CD4-positive, alpha-beta memory T cell (primary cell): ENCODE measurements at regions not wholly inside any gene's neighbourhood (a gene's known extent, or its start where the extent isn't known, plus 50 kb on each side); places are given as distances from the start of the nearest gene placed in this dataset.
"Not testable (repeated sequence)": the region's sequence is repeated elsewhere in the genome, so short reads cannot be mapped to it uniquely, and the experiment has no call there.

ENCODE experiments used
- CTCF ChIA-PET: fragments of 350-600 bp; sonication (Branson Sonifier 250); formaldehyde crosslinking; loops from one replicate; lab custom pipeline; 2021; ENCODE audit warnings: inconsistent platforms; ENCODE audit not compliant: partially characterized antibody; lab: Charles Lee
- POLR2A ChIA-PET: fragments of 350-600 bp; sonication (Branson Sonifier 250); formaldehyde crosslinking; loops from one replicate; lab custom pipeline; 2021; ENCODE audit not compliant: partially characterized antibody; lab: Charles Lee
- DNase-seq, 5 donors: peaks; one replicate each; pipeline versions ENCODE4 v3.0.0 to v3.0.0-alpha.2; 2020 to 2022; ENCODE audit warnings: mixed read lengths in 1 of 5
- H3K27ac ChIP-seq: one replicate; pipeline ENCODE4 v1.7.0; 2013; ENCODE audit warnings: low read depth, low read length
- H3K27me3 ChIP-seq: 2 replicates; pipeline ENCODE4 v1.7.0; 2013; ENCODE audit warnings: mild to moderate bottlenecking, low read length, moderate library complexity; ENCODE audit not compliant: insufficient read depth
- H3K36me3 ChIP-seq: 2 replicates; pipeline ENCODE4 v1.7.0; 2013; ENCODE audit warnings: mild to moderate bottlenecking, low read length, moderate library complexity; ENCODE audit not compliant: insufficient read depth
- H3K4me1 ChIP-seq: 2 replicates; pipeline ENCODE4 v1.7.0; 2013; ENCODE audit warnings: mild to moderate bottlenecking, low read length, moderate library complexity; ENCODE audit not compliant: insufficient read depth
- H3K4me3 ChIP-seq, 2 donors: one replicate each; pipeline ENCODE4 v1.7.0; 2013; ENCODE audit warnings: low read length in 2 of 2, mild to moderate bottlenecking in 1 of 2
- H3K9me3 ChIP-seq, 2 donors: one replicate each; pipeline ENCODE4 v1.7.0; 2013; ENCODE audit warnings: low read length in 2 of 2, control low read depth in 1 of 2; ENCODE audit not compliant: control insufficient read depth in 1 of 2
- H3K27ac Mint-ChIP-seq, 7 donors: one replicate each; pipeline ENCODE4 v1.8.0; 2020 to 2021; ENCODE audit warnings: mixed read lengths in 7 of 7, mild to moderate bottlenecking in 6 of 7, inconsistent platforms in 3 of 7, moderate library complexity in 3 of 7
- H3K27me3 Mint-ChIP-seq, 2 donors: one replicate each; pipeline ENCODE4 v1.8.0; 2020 to 2021; ENCODE audit warnings: mixed read lengths in 2 of 2
- H3K36me3 Mint-ChIP-seq, 2 donors: one replicate each; pipeline ENCODE4 v1.8.0; 2020 to 2021; ENCODE audit warnings: mixed read lengths in 2 of 2, inconsistent platforms in 1 of 2, mild to moderate bottlenecking in 1 of 2
- H3K4me1 Mint-ChIP-seq, 4 donors: one replicate each; pipeline ENCODE4 v1.8.0; 2020 to 2021; ENCODE audit warnings: mixed read lengths in 4 of 4, mild to moderate bottlenecking in 1 of 4
- H3K4me3 Mint-ChIP-seq, 8 donors: one replicate each; pipeline ENCODE4 v1.8.0; 2020 to 2021; ENCODE audit warnings: mixed read lengths in 8 of 8, mild to moderate bottlenecking in 7 of 8, moderate library complexity in 6 of 8, inconsistent platforms in 3 of 8
- H3K9me3 Mint-ChIP-seq, 8 donors: one replicate each; pipeline ENCODE4 v1.8.0; 2020 to 2021; ENCODE audit warnings: mixed read lengths in 8 of 8, mild to moderate bottlenecking in 5 of 8, inconsistent platforms in 3 of 8, moderate library complexity in 1 of 8
- intact Hi-C: fragments of 100-400 bp; cut with micrococcal nuclease; formaldehyde crosslinking; loops from one replicate; pipeline ENCODE4 v1.15.1; 2023

DNA sequence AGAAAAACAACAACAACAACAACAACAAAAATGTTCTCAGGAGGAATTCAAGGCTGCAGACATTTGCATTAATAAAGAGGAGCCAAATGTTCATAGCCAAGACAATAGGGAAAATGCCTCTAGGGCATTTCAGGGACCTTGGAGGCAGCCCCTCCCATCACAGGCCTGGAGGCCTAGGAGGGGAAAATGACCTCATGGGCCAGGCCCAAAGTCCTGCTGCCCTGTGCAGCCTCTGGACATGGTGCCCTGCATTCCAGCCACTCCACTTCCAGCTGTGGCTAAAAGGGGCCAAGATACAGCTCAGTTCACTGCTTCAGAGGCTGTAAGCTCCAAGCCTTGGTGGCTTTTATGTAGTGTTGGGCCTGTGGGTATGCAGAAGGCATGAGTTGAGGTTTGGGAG lies 314.5 kb downstream of the CYRIA start:
- Mint-ChIP-seq H3K9me3 (peaks cover 0 to 14% (median 8%) of the 10 kb centered on the region in 8 donors), H3K27me3 (no peaks in the 10 kb centered on the region), H3K36me3 (no peaks in the 10 kb centered on the region), H3K4me1 (no peaks in the 10 kb centered on the region), H3K27ac (no peak overlapping the region), H3K4me3 (no peak overlapping the region)
- no peak for DNase-seq
- Histone ChIP-seq H3K27me3 (no peaks in the 10 kb centered on the region), H3K9me3 (no peaks in the 10 kb centered on the region), H3K36me3 (no peaks in the 10 kb centered on the region), H3K4me3 (no peak overlapping the region), H3K4me1 (no peaks in the 10 kb centered on the region), H3K27ac (no peak overlapping the region)
- intact Hi-C loops: no loop called here
- POLR2A ChIA-PET: no interaction called here
- CTCF ChIA-PET: no interaction called here

DNA sequence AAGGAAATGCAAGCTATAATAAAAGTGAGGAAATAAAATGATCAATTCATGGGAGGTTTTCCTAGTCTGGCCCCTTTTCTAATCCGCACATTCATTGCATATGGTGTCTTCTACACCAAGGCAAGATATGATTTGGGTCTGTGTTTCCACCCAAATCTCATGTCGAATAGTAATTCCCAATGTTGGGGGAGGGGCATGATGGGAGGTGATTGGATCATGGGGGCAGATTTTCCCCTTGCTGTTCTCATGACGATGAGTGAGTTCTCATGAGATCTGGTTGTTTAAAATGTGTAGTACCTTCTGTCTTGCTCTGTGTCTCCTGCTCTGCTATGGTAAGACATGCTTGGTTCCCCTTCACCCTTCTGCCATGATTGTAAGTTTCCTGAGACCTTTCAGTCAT lies 315.4 kb downstream of the CYRIA start:
- intact Hi-C loops: no loop called here
- DNase-seq: no peak
- Mint-ChIP-seq H3K4me3 (no peak overlapping the region), H3K4me1 (no peaks in the 10 kb centered on the region), H3K27me3 (no peaks in the 10 kb centered on the region), H3K9me3 (peaks cover 0 to 12% (median 7%) of the 10 kb centered on the region in 8 donors), H3K27ac (no peak overlapping the region), H3K36me3 (no peaks in the 10 kb centered on the region)
- Histone ChIP-seq H3K27me3 (no peaks in the 10 kb centered on the region), H3K27ac (no peak overlapping the region), H3K4me3 (no peak overlapping the region), H3K4me1 (no peaks in the 10 kb centered on the region), H3K36me3 (no peaks in the 10 kb centered on the region), H3K9me3 (no peaks in the 10 kb centered on the region)
- ChIA-PET CTCF (no interaction called here), POLR2A (no interaction called here)

DNA sequence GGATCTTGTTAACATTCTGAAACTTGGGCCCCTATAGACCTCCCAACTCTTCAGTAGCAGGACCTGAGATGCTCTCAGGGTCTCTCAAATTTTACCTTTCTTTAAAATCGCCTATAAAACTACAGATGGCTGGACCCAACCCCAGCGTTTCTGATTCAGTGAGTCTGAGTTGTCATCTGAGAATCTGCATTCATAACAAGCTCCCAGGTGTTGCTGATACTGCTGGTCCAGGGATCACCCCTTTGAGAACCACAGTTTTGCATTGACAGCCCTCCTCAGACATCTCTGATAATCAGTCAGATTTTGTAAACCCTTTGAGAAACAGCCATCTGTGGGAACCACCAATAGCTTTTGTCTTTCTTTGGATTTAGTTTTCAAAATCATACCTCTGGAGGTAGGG lies 315.8 kb downstream of the CYRIA start:
- Mint-ChIP-seq H3K27me3 (no peaks in the 10 kb centered on the region), H3K36me3 (no peaks in the 10 kb centered on the region), H3K9me3 (peaks cover 0 to 12% (median 7%) of the 10 kb centered on the region in 8 donors), H3K4me3 (no peak overlapping the region), H3K27ac (no peak overlapping the region), H3K4me1 (no peaks in the 10 kb centered on the region)
- Histone ChIP-seq H3K36me3 (no peaks in the 10 kb centered on the region), H3K9me3 (no peaks in the 10 kb centered on the region), H3K4me1 (no peaks in the 10 kb centered on the region), H3K4me3 (no peak overlapping the region), H3K27me3 (no peaks in the 10 kb centered on the region), H3K27ac (no peak overlapping the region)
- POLR2A ChIA-PET: no interaction called here
- CTCF ChIA-PET: no interaction called here
- DNase-seq: no peak
- intact Hi-C loops: no loop called here

DNA sequence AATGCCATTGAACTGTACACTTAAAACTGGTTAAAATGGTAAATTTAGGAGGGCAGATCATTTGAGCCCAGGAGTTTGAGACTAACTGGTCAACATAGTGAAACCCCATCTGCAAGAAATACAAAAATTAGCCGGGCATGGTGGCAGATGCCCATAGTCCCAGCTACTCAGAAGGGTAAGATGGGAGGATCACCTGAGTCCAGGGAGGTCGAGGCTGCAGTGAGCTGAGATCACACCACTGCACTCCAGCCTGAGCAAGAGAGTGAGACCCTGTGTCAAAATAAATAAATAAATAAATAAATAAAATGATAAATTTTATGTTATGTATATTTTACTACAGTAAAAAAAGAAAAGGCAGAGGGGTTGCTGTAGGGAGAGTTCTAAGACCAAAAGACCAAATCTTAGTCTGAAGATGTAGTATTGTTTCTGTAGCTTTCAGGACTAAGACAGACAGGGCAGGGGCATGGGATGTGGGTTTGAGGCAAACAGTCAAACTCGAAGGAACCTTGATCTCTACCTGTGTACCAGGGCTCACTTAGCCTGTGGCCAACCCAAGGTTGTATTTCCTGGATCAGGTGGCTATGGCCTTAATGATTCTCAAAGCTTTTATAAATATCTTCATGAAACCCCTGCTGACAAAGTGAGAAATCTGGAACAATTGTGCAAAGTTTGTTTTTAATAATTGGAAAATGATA lies 316.7 kb downstream of the CYRIA start:
- H3K4me1 Mint-ChIP-seq: no peaks in the 10 kb centered on the region
- Histone ChIP-seq H3K4me1 (no peaks in the 10 kb centered on the region), H3K27me3 (no peaks in the 10 kb centered on the region), H3K27ac (no peak overlapping the region), H3K9me3 (no peaks in the 10 kb centered on the region), H3K36me3 (no peaks in the 10 kb centered on the region), H3K4me3 (no peak overlapping the region)
- H3K36me3 Mint-ChIP-seq: no peaks in the 10 kb centered on the region
- CTCF ChIA-PET: no interaction called here
- no peak overlapping the region for H3K27ac Mint-ChIP-seq
- H3K4me3 Mint-ChIP-seq: no peak overlapping the region
- DNase-seq: no peak
- no peaks in the 10 kb centered on the region for H3K27me3 Mint-ChIP-seq
- POLR2A ChIA-PET: no interaction called here
- intact Hi-C loops: no loop called here
- peaks cover 0 to 12% (median 7%) of the 10 kb centered on the region in 8 donors for H3K9me3 Mint-ChIP-seq

DNA sequence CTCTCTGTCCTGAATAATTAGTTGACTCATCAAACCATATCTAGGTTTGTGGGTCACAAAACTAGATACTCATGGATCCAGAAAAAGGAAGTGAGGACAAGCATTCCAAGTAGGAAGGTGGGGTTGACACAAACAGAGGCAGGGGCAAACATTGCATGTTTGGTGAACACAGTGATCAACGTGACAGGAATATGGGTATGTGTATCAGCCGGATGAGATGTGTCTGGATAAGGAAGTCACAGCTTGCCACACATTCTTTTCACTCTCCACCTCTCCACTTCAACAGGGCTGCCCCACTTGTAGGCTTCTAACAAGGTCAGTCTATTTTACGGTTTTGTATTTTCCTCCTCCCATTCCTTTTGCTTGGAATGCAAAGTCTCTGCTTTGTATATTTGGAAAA lies 319.0 kb downstream of the CYRIA start:
- no peak for DNase-seq
- H3K9me3 ChIP-seq: no peaks in the 10 kb centered on the region
- H3K27ac ChIP-seq: no peak overlapping the region
- intact Hi-C loops: no loop called here
- Mint-ChIP-seq H3K4me3 (no peak overlapping the region), H3K36me3 (no peaks in the 10 kb centered on the region), H3K4me1 (no peaks in the 10 kb centered on the region), H3K9me3 (peaks cover 0 to 11% (median 7%) of the 10 kb centered on the region in 8 donors), H3K27me3 (no peaks in the 10 kb centered on the region), H3K27ac (no peak overlapping the region)
- CTCF ChIA-PET: no interaction called here
- no peaks in the 10 kb centered on the region for H3K36me3 ChIP-seq
- H3K4me1 ChIP-seq: no peaks in the 10 kb centered on the region
- no peaks in the 10 kb centered on the region for H3K27me3 ChIP-seq
- H3K4me3 ChIP-seq: no peak overlapping the region
- POLR2A ChIA-PET: no interaction called here

DNA sequence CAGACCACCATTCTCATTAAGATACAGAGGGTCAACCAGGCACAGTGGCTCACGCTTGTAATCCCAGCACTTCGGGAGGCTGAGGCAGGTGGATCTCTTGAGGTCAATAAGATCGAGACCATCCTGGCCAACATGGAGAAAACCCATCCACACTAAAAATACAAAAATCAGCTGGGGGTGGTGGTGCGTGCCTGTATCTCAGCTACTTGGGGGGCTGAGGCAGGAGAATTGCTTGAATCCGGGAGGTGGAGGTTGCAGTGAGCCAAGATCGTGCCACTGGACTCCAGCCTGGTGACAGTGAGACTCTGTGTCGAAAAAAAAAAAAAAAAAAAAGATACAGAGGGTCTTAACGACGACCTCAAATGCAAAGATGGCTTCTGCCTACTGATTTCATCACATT lies 320.4 kb downstream of the CYRIA start:
- H3K27ac Mint-ChIP-seq, H3K4me3 ChIP-seq, intact Hi-C loops, H3K36me3 ChIP-seq, POLR2A ChIA-PET, H3K4me3 Mint-ChIP-seq, H3K4me1 Mint-ChIP-seq, CTCF ChIA-PET, H3K27me3 ChIP-seq, H3K36me3 Mint-ChIP-seq, H3K27ac ChIP-seq, H3K4me1 ChIP-seq, DNase-seq, H3K27me3 Mint-ChIP-seq, H3K9me3 Mint-ChIP-seq, H3K9me3 ChIP-seq: not testable (repeated sequence)

DNA sequence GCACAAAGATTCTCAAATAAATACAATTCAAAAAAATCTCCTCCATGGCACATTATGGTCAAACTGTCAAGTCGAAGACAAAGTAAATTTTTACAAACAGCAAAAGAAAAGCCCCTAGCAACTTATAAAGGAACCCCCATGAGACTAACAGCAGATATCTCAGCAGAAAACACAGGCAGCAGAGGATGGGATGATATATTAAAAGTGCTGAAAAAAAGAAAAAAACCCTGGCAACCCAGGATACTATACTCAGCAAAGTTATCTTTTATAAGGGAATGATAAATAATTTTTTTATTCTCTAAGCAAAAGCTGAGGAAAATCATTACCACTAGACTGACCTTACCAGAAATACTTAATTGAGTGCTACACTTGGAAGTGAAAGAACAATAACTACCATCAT lies 326.4 kb downstream of the CYRIA start:
- POLR2A ChIA-PET: no interaction called here
- Histone ChIP-seq H3K36me3 (no peaks in the 10 kb centered on the region), H3K9me3 (no peaks in the 10 kb centered on the region), H3K4me3 (no peak overlapping the region), H3K4me1 (no peaks in the 10 kb centered on the region), H3K27ac (no peak overlapping the region), H3K27me3 (no peaks in the 10 kb centered on the region)
- peaks cover 0 to 1% of the 10 kb centered on the region in 2 donors for H3K27me3 Mint-ChIP-seq
- no peak overlapping the region for H3K4me3 Mint-ChIP-seq
- H3K4me1 Mint-ChIP-seq: no peaks in the 10 kb centered on the region
- CTCF ChIA-PET: no interaction called here
- DNase-seq: no peak
- H3K36me3 Mint-ChIP-seq: no peaks in the 10 kb centered on the region
- peaks cover 0 to 23% (median 17%) of the 10 kb centered on the region in 8 donors for H3K9me3 Mint-ChIP-seq
- intact Hi-C loops: no loop called here
- H3K27ac Mint-ChIP-seq: no peak overlapping the region

DNA sequence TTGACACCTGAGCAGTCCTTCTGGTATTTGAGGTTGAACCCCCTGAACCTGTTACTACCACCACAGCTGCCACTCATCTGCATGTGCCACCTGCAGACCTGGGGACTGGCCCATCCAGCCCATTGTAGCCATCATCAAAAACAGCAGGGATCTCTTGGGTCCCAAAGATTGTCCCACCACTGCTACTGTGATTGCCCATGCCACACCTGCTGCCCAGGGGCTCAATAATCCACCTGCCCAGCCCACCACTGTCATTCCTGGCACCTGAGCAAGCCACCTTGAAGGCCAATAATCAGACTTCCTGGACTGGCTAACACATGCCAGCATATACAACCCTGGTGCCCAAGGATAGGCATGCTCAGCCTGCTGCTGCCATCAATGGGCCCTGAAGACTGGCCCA lies 327.6 kb downstream of the CYRIA start:
- no peaks in the 10 kb centered on the region for H3K27me3 ChIP-seq
- no peaks in the 10 kb centered on the region for H3K36me3 Mint-ChIP-seq
- H3K4me1 Mint-ChIP-seq: no peaks in the 10 kb centered on the region
- intact Hi-C loops: no loop called here
- no peak overlapping the region for H3K27ac Mint-ChIP-seq
- H3K4me3 ChIP-seq: no peak overlapping the region
- peaks cover 0 to 1% of the 10 kb centered on the region in 2 donors for H3K27me3 Mint-ChIP-seq
- no peak overlapping the region for H3K4me3 Mint-ChIP-seq
- peaks cover 0 to 23% (median 17%) of the 10 kb centered on the region in 8 donors for H3K9me3 Mint-ChIP-seq
- ChIA-PET POLR2A (no interaction called here), CTCF (no interaction called here)
- no peaks in the 10 kb centered on the region for H3K4me1 ChIP-seq
- no peak for DNase-seq
- no peaks in the 10 kb centered on the region for H3K36me3 ChIP-seq
- no peaks in the 10 kb centered on the region for H3K9me3 ChIP-seq
- H3K27ac ChIP-seq: no peak overlapping the region
